HuH-7.5 (cell line): ENCODE measurements at regions not wholly inside any gene's neighbourhood (a gene's known extent, or its start where the extent isn't known, plus 50 kb on each side); places are given as distances from the start of the nearest gene placed in this dataset.
"Not testable (repeated sequence)": the region's sequence is repeated elsewhere in the genome, so short reads cannot be mapped to it uniquely, and the experiment has no call there.

Experiments
- DNase-seq: peaks from one replicate; pipeline ENCODE4 v3.0.0; 2011; ENCODE audit warnings: low spot score

DNA sequence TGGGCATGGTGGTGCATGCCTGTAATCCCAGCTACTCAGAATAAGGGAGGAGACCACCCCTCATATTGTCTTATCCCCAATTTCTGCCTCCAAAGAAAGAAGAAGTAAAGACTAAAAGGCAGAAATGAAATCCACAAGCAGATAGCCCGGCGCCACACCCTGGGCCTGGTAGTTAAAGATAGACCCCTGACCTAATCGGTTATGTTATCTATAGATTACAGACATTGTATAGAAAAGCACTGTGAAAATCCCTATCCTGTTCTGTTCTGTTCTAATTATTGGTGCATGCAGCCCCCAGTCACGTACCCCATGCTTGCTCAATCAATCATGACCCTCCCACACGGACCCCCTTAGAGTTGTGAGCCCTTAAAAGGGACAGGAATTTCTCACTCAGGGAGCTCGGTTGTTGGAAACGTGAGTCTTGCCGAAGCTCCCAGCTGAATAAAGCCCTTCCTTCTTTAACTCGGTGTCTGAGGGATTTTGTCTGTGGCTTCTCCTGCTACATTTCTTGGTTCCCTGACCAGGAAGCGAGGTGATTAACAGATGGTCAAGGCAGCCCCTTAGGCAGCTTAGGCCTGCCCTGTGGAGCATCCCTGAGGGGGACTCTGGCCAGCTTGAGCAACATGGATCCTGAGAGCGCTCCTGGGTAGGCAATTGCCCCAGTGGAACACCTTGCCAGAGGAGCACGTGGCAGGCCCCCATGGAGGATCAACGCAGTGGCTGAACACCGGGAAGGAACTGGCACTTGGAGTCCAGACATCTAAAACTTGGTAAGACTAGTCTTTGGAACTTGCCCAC is 188.7 kb upstream of the NDUFV2 start:
- DNase-seq, result not testable (repeated sequence)

DNA sequence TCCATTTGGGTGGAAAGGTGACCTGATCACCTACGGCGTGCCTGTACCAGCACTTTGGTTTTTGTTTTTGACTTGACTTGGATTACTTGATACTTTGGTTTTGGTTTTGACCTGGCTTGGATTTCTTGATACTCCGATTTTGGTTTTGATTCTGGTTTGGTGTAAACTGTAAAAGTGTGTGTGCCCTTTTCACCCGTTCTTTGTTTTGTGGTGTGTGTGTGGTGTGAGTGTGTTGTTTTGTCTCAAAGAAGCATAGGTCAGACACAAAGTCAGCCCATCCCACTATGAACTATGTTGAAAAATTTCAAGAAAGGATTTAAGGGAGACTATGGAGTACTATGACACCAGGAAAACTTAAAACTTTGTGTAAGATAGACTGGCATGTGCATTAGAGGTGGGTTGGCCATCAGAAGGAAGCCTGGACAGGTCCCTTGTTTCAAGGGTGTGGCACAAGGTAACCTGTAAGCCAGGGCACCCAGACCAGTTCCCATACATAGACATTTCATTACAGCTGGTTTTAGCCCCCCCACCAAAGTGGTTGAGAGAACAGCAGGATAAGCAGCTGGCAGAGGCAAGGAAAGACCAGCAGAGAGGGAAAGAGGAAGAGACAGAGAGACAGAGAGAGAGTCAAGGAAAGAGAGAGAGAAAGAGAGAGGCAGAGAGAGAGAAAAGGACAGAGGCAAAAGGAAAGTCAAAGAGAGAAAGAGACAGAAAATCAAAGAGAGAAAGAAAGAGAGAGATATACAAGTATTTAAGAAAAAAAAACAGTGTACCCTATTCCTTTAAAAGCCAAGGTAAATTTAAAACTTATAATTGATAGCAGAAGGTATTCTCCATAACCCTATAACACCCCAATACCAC is 187.9 kb upstream of the NDUFV2 start:
- not testable (repeated sequence) for DNase-seq

DNA sequence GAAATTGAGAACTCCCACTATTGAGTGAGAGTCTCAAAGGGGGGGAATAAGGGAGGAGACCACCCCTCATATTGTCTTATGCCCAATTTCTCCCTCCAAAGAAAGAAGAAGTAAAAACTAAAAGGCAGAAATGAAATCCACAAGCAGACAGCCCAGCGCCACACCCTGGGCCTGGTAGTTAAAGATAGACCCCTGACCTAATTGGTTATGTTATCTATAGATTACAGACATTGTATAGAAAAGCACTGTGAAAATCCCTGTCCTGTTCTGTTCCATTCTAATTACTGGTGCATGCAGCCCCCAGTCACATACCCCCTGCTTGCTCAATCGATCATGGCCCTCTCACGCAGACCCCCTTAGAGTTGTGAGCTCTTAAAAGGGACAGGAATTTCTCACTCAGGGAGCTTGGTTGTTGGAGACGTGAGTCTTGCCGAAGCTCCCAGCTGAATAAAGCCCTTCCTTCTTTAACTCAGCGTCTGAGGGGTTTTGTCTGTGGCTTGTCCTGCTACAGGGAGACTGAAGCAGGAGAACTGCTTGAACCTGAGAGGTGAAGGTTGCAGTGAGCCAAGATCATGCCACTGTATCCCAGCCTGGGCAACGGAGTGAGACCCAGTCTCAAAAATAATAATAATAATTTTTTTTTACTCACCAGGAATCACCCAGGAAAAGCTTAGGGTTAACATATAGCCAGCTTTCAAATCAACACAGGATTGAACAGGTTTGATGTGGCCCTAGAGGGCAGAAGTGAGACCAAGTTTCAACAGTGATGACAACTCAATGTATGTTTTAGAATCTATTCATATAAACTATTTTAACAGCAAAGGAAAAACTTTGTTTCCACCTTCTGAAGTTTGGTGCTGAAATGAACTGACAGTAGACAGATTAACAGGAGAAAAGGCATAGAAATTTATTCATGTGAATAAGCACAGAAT is 181.4 kb upstream of the NDUFV2 start:
- not testable (repeated sequence) for DNase-seq

DNA sequence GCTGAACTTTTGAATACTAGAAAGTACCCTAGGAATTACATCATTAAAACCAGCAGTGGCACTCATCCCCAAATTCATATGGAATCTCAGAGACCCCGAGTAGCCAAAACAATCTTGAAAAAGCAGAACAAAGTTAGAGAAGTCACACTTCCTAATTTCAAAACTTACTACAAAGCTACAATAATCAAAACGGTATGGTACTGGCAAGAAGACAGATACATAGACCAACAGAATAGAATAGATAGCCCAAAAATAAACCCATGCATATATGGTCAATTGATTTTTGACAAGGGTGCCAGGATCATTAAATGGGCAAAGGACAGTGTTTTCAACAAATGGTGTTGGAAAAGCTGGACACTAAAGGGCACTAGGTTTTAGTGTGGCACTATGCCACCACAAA is 176.0 kb upstream of the NDUFV2 start:
- DNase-seq, result no peak

DNA sequence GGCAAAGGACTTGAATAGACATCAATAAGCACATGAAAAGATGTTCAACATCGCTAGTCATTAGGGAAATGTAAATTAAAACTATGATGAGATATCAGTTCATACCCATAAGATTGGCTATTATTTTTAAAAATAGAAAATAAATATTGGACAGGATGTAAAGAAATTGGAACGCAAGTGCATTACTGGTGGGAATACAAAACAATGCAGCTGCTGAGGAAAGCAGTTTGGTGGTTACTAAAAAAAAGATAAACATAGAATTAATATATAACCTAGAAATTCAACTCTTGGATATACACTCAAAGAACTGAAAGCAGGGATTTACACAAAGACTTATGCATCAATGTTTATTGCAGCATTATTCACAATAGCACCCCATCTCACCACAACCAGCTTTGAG is 174.5 kb upstream of the NDUFV2 start:
- no peak for DNase-seq

DNA sequence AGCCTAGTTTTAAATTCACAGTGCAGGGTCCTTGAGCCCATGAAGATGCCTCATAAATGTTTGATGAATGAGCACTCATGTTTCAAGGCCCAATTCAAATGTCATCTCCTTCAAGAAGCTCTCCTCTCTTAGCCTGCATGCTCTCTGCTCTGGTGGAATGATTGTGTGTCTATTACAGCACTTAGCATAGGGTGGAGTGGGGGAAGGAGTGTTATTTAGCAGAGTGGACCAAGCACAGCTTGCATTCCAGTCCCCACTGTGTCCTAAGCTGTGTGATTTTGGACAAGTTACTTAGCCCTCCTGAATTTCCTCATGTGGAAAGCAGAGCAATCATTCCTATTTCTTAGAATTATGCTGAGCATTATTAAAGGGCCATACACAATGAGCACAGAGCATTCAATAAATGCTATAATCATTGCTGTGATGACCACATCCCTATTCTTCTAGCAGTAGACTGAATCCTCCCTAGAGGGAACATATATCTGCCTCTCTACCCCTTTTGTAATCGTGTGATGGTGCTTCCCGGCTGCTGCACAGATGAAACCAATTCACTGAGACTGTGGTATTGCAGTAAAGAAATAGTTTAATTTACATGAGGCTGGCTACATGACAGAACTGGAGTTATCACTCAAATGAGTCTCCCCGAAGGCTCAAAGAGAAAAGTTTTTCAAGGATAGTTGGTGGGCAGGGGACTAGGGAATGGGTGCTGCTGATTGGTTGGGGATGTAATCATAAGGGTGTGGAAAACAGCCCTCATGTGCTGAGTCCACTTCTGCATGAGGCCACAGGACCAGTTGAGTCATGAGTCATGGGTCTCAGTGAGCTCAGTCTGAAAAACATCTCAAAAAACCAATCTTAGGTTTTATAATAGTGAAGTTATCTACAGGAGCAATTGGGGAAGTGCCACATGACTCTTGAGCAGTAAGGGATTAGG is 173.4 kb upstream of the NDUFV2 start:
- no peak for DNase-seq

DNA sequence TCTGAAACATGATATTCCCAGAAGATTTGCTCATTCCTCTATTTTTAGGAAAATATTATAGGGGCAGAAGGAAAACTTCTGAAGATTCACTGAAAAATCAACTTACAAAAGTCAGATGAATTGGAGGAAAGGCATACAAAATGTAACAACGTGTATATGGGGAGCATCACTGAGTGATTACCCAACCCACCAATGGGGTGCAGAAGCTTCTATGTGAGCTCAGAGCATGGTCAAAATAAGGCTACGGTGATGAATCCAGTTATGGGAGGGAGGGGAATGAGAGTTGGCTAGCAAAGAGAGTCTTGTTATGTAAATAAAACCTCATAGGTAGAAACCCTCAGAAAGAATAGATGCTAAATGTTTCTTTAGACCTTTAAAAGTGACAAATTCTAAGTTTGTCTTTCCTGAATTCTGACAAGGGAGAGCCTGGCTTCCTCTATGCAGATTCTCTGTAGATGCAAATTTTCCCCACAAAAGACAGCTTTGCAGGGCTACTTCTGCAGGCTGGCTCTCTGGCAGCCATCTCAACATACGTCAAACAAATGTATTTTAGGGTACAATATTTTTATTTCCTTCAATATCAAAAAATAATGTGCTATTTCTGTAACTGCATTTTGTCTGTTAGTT is 171.4 kb upstream of the NDUFV2 start:
- DNase-seq, result no peak

DNA sequence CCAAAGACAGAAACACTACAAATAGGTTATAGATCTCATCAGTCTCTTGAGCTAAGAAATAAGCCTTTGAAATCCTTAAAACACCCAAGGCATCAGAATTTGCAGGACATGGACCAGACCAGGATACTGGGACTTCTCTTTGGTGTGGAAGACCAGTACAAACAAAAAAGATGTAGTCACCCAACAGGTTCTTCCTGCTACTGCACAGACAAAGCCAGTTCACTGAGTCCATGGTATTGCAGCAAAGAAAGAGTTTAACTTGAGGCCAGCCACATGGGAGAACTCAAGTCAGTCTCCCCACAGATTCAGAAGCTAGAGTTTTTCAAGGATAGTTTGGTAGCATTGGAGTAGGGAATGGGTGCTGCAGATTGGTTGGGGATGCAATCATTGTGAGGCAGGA is 169.6 kb upstream of the NDUFV2 start:
- DNase-seq, result no peak

DNA sequence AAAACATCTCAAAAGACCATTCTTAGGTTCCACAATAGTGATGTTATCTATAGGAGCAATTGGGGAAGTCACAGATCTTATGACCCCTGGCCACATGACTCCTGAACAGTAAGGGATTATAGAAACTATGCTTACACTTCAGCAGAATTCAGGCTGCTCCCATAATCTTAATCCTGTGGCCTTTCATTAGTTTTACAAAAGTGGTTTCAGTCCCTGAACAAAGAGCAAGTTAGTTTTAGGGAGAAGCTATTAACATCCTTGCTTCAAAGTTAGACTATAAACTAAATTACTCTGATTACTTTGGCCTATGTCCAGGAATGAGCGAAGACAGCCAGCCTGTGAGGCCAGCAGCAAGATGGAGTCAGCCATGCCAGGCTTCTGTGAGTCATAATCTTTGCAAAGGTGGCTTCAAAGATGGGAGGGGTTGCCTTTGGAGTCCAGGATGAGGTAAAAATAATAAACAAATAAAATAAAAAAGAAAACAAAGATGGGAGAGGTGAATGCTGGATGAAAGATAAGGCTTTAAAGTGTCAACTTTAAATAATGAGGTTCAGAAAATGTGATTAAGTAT is 168.7 kb upstream of the NDUFV2 start:
- DNase-seq, result no peak

DNA sequence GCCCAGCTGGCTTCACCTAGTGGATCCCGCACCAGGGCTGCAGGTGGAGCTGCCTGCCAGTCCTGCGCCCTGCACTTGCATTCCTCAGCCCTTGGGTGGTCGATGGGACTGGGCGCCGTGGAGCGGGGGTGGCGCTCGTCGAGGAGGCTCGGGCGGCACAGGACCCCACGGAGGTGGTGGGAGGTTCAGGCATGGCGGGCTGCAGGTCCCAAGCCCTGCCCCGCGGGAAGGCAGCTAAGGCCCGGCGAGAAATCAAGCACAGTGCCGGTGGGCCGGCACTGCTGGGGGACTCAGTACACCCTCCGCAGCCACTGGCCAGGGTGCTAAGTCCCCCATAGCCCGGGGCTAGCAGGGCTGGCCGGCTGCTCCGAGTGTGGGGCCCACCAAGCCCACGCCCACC is 167.2 kb upstream of the NDUFV2 start:
- DNase-seq, result not testable (repeated sequence)

DNA sequence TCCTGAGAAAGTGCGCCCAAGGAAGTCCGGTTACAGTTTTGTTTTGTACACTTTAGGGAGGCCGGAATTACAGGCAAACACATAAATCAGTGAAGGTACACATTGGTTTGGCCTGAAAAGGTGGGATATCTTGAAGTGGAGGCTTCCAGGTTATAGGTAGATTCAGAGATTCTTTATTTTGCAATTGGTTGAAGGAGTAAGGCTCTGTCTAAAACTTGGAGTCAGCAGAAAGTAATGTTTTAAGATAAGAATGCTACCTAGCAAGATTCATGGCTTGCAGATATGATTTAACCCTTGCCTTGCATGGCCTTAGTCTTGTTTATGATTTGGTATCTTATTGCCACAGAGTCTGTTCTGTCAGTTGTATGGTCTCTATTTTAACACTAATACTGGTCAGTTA is 165.9 kb upstream of the NDUFV2 start:
- no peak for DNase-seq

DNA sequence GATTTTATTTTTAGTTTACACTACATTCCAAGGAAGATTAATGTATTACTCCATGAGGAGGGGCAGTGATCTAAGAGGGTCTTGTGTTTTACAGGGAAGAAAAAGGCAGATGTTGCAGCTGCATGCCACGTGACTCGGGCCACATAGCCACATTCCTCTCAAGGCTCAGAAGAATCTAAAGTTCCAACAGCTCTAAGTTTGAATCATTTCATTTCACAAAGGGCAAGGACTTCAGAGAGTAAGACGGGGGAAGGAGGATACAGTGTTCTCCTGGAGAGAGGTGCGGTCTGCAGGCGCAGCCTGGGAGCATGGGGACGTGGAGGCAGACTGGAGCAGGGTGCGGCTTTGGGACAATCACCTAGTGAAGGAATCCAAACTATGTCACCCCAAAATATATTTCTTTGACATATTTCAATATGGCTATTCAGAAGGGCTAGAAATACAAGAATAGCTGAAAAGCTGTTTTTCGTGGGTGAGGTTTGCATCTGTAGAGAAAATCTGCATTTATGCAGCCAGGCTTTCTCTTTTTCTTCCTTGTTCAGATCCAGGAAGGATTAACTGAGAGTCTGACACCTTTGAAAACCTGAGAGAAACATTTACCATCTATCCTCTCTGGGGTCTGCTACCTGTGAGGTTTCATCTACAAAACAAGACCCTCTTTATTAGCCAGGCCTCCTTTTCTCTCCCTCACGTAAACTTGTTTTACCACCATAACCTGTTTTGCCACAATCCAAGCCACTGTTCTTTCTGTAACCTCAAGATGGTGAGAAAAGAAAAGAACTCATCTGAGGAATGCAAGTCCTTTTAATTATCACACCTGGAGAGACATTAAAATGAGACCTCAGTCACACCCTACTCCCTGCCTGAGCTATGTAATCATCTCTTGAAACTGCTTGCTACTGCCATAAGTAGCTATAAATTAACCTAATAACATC is 165.1 kb upstream of the NDUFV2 start:
- DNase-seq, result no peak

DNA sequence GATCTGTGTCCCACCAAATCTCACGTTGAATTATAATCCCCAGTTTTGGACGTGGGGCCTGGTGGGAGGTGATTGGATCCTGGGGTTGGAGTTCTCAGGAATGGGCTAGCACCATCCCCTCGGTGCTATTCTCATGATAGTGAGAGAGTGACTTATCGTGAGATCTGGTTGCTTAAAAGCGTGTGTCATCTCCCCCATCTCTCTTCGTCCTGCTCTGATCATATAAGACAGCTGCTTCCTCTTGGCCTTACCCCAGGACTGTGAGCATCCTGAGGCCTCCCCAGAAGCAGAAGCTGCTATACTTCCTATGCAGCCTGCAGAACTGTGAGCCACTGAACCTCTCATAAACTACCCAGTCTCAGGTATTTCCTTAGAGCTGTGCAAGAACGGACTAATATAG is 163.7 kb upstream of the NDUFV2 start:
- DNase-seq, result no peak

DNA sequence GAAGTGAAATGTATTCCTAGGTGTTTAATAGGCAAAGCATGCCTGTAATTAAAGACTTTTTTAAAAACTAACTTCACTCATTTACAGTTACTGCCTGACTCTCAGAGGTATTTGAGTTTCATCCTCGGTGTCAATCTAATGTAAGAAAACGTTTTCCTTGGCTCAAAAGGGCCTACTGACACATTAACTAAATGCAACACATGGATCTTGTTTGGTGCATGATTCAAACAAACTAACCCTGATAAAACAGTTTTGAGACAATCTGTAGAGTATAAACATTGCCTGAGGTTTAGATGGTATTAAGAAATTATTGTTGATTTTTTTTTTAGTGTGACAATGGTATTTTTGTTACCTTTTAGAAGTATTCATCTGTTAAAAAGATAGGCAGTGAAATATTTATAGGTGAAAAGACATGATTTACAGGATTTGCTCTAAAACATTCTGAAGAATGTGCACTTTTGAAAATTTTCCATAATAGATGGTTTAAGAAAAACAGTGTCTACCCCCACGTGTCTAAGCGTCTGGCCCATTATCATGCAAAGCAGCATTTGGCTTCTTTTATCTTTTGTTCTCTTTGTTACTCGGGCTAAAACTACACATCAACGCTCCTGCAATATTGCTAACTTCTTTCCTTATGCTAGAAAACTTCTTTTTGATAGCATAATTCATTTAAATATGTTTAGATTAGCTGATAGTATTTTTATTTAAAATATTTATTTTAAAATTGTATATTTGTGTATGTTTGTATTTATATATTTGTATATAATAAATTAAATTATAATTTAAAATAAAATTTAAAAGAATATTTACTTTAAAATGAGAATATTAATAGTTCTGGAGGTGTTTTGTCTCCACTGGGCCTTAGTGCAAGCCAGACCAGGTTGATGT is 160.2 kb upstream of the NDUFV2 start:
- no peak for DNase-seq

DNA sequence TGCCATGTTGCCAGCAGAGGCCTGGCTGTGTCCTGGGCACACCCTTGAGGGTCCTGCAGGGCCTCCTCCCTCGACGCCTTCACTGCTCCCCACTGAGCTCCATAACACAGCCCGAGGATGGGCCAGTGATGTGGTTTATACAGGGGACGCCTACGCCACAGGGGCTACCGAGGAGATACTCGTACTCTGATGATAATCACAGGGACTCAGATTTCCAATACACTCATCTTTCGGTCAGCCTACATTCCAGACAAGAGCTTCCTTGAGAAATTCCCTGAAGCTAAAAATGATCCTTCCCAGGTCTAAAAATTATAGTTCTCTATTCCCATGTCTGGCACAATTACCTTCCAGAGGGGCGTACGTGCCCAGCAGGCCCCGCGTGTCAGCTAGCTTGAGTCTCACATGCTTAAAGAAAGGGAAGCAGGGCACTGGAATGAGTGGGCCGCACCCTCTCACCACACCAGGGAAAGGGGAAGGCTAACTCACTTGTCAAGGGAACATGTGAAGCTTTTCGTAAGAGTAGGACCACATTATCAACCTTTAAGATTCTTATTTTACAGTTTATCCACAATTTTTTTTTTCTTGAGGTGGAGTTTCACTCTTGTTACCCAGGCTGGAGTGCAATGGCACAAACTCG is 159.5 kb upstream of the NDUFV2 start:
- no peak for DNase-seq

DNA sequence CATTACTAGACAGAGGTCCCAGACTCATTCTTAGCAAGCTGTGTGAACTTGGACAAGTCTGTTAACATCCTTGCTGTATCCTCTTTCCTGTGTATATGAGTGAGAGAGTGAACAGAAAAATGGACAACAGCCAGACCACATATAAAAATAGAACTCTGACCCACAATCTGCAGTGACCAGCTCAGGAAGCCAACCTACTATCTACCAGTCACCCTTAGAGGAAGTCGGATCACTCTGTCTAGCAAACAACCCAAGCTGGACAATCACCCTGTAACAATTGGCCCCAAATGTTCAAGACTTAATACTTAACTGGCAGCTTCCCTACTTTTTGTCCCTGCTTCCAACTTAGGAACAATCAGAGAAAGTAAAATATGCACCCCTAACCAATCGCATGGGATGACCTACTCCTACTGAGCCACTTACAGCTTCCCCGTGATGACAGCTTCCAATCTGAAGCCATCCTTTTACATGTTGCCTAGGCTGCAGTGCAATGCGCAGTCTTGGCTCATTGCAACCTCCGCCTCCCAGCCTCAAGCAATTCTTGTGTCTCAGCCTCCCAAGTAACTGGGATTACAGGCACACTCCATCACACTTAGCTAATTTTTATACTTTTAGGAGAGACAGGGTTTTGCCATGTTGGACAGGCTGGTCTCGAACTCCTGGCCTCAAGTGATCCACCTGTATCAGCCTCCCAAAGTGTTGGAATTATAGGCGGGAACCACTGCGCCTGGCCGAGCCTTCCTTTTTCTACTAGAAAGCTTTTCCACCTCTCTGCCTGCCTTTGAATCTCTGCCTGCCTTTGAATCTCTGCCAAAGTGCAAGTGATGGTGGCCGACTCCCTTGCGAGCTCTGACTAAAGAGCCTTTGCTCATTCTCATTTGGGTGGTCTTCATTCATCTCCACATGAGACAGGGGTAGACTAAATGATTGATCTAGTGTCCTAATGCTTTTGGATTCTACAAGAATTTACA is 158.3 kb upstream of the NDUFV2 start:
- no peak for DNase-seq
